ENCODE measurements at regions not wholly inside any gene's neighbourhood (a gene's known extent, or its start where the extent isn't known, plus 50 kb on each side); places are given as distances from the start of the nearest gene placed in this dataset.

- no peak for TF ChIP-seq CTCF (IDR thresholded peaks at IDR 0.05)
- no peak for TF ChIP-seq POLR2A (IDR thresholded peaks at IDR 0.05)
These were observed 308.4 kb upstream of the SLITRK3 start for GRCh38 chr3:165504554-165504953.

All from right lobe of liver (tissue), 4 donors.